ENCODE measurements at regions not wholly inside any gene's neighbourhood (a gene's known extent, or its start where the extent isn't known, plus 50 kb on each side); places are given as distances from the start of the nearest gene placed in this dataset.

- DNase-seq = no peak
- Histone ChIP-seq H3K4me1 (no peaks in the 10 kb centered on the region), H3K36me3 (ENCODE audit: control insufficient read depth, insufficient read depth, low read length) (no peaks in the 10 kb centered on the region), H3K9me3 (no peaks in the 10 kb centered on the region), H3K27me3 (replicated peaks; ENCODE audit: control insufficient read depth, insufficient read depth, low read length) (no peaks in the 10 kb centered on the region), H3K4me3 (ENCODE audit: low read depth, low read length) (no peak overlapping the region)
- Mint-ChIP-seq H3K27ac (ENCODE audit: unreplicated experiment) (no peak overlapping the region), H3K9me3 (ENCODE audit: unreplicated experiment) (no peaks in the 10 kb centered on the region), H3K4me3 (ENCODE audit: unreplicated experiment) (no peak overlapping the region), H3K4me1 (ENCODE audit: low read depth, unreplicated experiment) (no peaks in the 10 kb centered on the region), H3K36me3 (ENCODE audit: insufficient read depth, unreplicated experiment) (no peaks in the 10 kb centered on the region), H3K27me3 (ENCODE audit: insufficient read depth, unreplicated experiment) (peaks cover 8% of the 10 kb centered on the region)
- POLR2A ChIA-PET = no interaction called here
- CTCF ChIA-PET = no interaction called here
- no peak for TF ChIP-seq CTCF (IDR thresholded peaks at IDR 0.05; ENCODE audit: insufficient read depth in 1 of 2, low read depth in 1 of 2, low read length in 1 of 2, severe bottlenecking in 1 of 2, unreplicated experiment in 1 of 2)
- intact Hi-C loops (cut with micrococcal nuclease; ENCODE audit: unreplicated experiment) = no loop called here
- BruUV-seq (replicated peaks) = no TSS peak
These were observed 392.5 kb downstream of the C4orf33 start for GRCh38 chr4:129488427-129488826.

- no peaks in the 10 kb centered on the region for H3K4me1 ChIP-seq
- Mint-ChIP-seq H3K27ac (ENCODE audit: unreplicated experiment) (no peak overlapping the region), H3K27me3 (ENCODE audit: insufficient read depth, unreplicated experiment) (peaks cover 5% of the 10 kb centered on the region), H3K4me3 (ENCODE audit: unreplicated experiment) (no peak overlapping the region), H3K9me3 (ENCODE audit: unreplicated experiment) (no peaks in the 10 kb centered on the region), H3K4me1 (ENCODE audit: low read depth, unreplicated experiment) (no peaks in the 10 kb centered on the region), H3K36me3 (ENCODE audit: insufficient read depth, unreplicated experiment) (no peaks in the 10 kb centered on the region)
- H3K36me3 ChIP-seq (ENCODE audit: control insufficient read depth, insufficient read depth, low read length) = no peaks in the 10 kb centered on the region
- CTCF ChIA-PET = no interaction called here
- DNase-seq = no peak
- POLR2A ChIA-PET = no interaction called here
- TF ChIP-seq CTCF (IDR thresholded peaks at IDR 0.05; ENCODE audit: insufficient read depth in 1 of 2, low read depth in 1 of 2, low read length in 1 of 2, severe bottlenecking in 1 of 2, unreplicated experiment in 1 of 2) = no peak
- no TSS peak for BruUV-seq (replicated peaks)
- intact Hi-C loops (cut with micrococcal nuclease; ENCODE audit: unreplicated experiment) = no loop called here
- no peaks in the 10 kb centered on the region for H3K9me3 ChIP-seq
- H3K4me3 ChIP-seq (ENCODE audit: low read depth, low read length) = no peak overlapping the region
- H3K27me3 ChIP-seq (replicated peaks; ENCODE audit: control insufficient read depth, insufficient read depth, low read length) = no peaks in the 10 kb centered on the region
These were observed 394.6 kb downstream of the C4orf33 start for GRCh38 chr4:129490516-129490915.

- Histone ChIP-seq H3K27me3 (replicated peaks; ENCODE audit: control insufficient read depth, insufficient read depth, low read length) (no peaks in the 10 kb centered on the region), H3K4me1 (no peaks in the 10 kb centered on the region), H3K4me3 (ENCODE audit: low read depth, low read length) (no peak overlapping the region), H3K36me3 (ENCODE audit: control insufficient read depth, insufficient read depth, low read length) (no peaks in the 10 kb centered on the region), H3K9me3 (no peaks in the 10 kb centered on the region)
- no peaks in the 10 kb centered on the region for H3K4me1 Mint-ChIP-seq (ENCODE audit: low read depth, unreplicated experiment)
- no peak for DNase-seq
- no TSS peak for BruUV-seq (replicated peaks)
- no peak for TF ChIP-seq CTCF (IDR thresholded peaks at IDR 0.05; ENCODE audit: insufficient read depth in 1 of 2, low read depth in 1 of 2, low read length in 1 of 2, severe bottlenecking in 1 of 2, unreplicated experiment in 1 of 2)
- H3K9me3 Mint-ChIP-seq (ENCODE audit: unreplicated experiment) = no peaks in the 10 kb centered on the region
- H3K36me3 Mint-ChIP-seq (ENCODE audit: insufficient read depth, unreplicated experiment) = no peaks in the 10 kb centered on the region
- CTCF ChIA-PET = no interaction called here
- no peak overlapping the region for H3K27ac Mint-ChIP-seq (ENCODE audit: unreplicated experiment)
- POLR2A ChIA-PET = no interaction called here
- H3K4me3 Mint-ChIP-seq (ENCODE audit: unreplicated experiment) = no peak overlapping the region
- peaks cover 4% of the 10 kb centered on the region for H3K27me3 Mint-ChIP-seq (ENCODE audit: insufficient read depth, unreplicated experiment)
- intact Hi-C loops (cut with micrococcal nuclease; ENCODE audit: unreplicated experiment) = no loop called here
These were observed 402.7 kb downstream of the C4orf33 start for GRCh38 chr4:129498626-129499025.

Data from Caco-2 (cell line).